H1 (cell line): ENCODE measurements at regions not wholly inside any gene's neighbourhood (a gene's known extent, or its start where the extent isn't known, plus 50 kb on each side); places are given as distances from the start of the nearest gene placed in this dataset.
"Not testable (repeated sequence)": the region's sequence is repeated elsewhere in the genome, so short reads cannot be mapped to it uniquely, and the experiment has no call there.

ENCODE experiments used
- CBX5 ChIP-seq: fragments of 300-800, 300-1000 bp; sonication (generic); IDR thresholded peaks from 2 replicates; pipeline ENCODE4 v1.7.1; 2016; ENCODE audit warnings: antibody characterized with exemption, low read length, low read depth
- CEBPB ChIP-seq: IDR thresholded peaks from 2 replicates; pipeline ENCODE4 v1.6.1; 2012; ENCODE audit warnings: low read depth, low read length
- CHD1 ChIP-seq: IDR thresholded peaks from 2 replicates; pipeline ENCODE4 v1.6.1; 2012; ENCODE audit warnings: low read depth, low read length, improper control_type of control experiment
- CREB1 ChIP-seq: IDR thresholded peaks from 2 replicates; pipeline ENCODE4 v1.6.1; 2012; ENCODE audit warnings: inconsistent platforms
- EGR1 ChIP-seq: IDR thresholded peaks from 2 replicates; pipeline ENCODE4 v1.6.1; 2011; ENCODE audit warnings: low read depth, low read length, borderline replicate concordance
- EP300 ChIP-seq, 2 experiments: IDR thresholded peaks; 1 replicate in 1 of 2; 2 replicates in 1 of 2; pipeline ENCODE4 v1.6.1; 2011 to 2012; ENCODE audit warnings: low read depth in 2 of 2, low read length in 2 of 2, mild to moderate bottlenecking in 2 of 2, borderline replicate concordance in 1 of 2, inconsistent platforms in 1 of 2, moderate library complexity in 1 of 2
- JUND ChIP-seq: IDR thresholded peaks from 2 replicates; pipeline ENCODE4 v1.6.1; 2011; ENCODE audit warnings: mild to moderate bottlenecking, improper control_type of control experiment, low read length
- POLR2AphosphoS5 ChIP-seq: IDR thresholded peaks from 2 replicates; pipeline ENCODE4 v1.6.1; 2011; ENCODE audit warnings: low read depth, low read length
- USF2 ChIP-seq: IDR thresholded peaks from 2 replicates; pipeline ENCODE4 v1.6.1; 2011; ENCODE audit warnings: low read length, improper control_type of control experiment
- TF ChIP-seq, protein P1 (sequence below): IDR thresholded peaks from 2 replicates; pipeline ENCODE4 v1.6.1; 2012; ENCODE audit warnings: inconsistent platforms
- TF ChIP-seq, protein P2 (sequence below), 3 experiments: IDR thresholded peaks; 1 replicate in 2 of 3; 2 replicates in 1 of 3; pipeline versions ENCODE4 v1.5.1 to v1.6.1; 2011; ENCODE audit warnings: low read length in 3 of 3, mild to moderate bottlenecking in 3 of 3, inconsistent platforms in 2 of 3, low read depth in 1 of 3, moderate library complexity in 1 of 3; ENCODE audit not compliant: insufficient read depth in 1 of 3; ENCODE audit errors: control extremely low read depth in 1 of 3
- TF ChIP-seq, protein P3 (sequence below): fragments of 300-600 bp; sonication (generic); IDR thresholded peaks from 2 replicates; pipeline ENCODE4 v1.7.1; 2012; ENCODE audit warnings: low read length, moderate library complexity, mild to moderate bottlenecking, inconsistent platforms; ENCODE audit not compliant: insufficient replicate concordance

GRCh38 chrY:18696788-18697187, 76.7 kb downstream of the HSFY2 start:
- not testable (repeated sequence) for TF ChIP-seq POLR2AphosphoS5; CEBPB; CHD1; USF2; EP300 (IDR thresholded peaks at IDR 0.05; ENCODE audit: borderline replicate concordance in 1 of 2, low read depth in 2 of 2, low read length in 2 of 2); CBX5; EGR1; CREB1; JUND
- TF ChIP-seq, protein P1, sequence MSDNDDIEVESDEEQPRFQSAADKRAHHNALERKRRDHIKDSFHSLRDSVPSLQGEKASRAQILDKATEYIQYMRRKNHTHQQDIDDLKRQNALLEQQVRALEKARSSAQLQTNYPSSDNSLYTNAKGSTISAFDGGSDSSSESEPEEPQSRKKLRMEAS: not testable (repeated sequence)
- TF ChIP-seq, protein P2, sequence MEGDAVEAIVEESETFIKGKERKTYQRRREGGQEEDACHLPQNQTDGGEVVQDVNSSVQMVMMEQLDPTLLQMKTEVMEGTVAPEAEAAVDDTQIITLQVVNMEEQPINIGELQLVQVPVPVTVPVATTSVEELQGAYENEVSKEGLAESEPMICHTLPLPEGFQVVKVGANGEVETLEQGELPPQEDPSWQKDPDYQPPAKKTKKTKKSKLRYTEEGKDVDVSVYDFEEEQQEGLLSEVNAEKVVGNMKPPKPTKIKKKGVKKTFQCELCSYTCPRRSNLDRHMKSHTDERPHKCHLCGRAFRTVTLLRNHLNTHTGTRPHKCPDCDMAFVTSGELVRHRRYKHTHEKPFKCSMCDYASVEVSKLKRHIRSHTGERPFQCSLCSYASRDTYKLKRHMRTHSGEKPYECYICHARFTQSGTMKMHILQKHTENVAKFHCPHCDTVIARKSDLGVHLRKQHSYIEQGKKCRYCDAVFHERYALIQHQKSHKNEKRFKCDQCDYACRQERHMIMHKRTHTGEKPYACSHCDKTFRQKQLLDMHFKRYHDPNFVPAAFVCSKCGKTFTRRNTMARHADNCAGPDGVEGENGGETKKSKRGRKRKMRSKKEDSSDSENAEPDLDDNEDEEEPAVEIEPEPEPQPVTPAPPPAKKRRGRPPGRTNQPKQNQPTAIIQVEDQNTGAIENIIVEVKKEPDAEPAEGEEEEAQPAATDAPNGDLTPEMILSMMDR (IDR thresholded peaks at IDR 0.05; ENCODE audit: control extremely low read depth in 1 of 3, insufficient read depth in 1 of 3, low read depth in 1 of 3, low read length in 3 of 3): not testable (repeated sequence)
- TF ChIP-seq, protein P3, sequence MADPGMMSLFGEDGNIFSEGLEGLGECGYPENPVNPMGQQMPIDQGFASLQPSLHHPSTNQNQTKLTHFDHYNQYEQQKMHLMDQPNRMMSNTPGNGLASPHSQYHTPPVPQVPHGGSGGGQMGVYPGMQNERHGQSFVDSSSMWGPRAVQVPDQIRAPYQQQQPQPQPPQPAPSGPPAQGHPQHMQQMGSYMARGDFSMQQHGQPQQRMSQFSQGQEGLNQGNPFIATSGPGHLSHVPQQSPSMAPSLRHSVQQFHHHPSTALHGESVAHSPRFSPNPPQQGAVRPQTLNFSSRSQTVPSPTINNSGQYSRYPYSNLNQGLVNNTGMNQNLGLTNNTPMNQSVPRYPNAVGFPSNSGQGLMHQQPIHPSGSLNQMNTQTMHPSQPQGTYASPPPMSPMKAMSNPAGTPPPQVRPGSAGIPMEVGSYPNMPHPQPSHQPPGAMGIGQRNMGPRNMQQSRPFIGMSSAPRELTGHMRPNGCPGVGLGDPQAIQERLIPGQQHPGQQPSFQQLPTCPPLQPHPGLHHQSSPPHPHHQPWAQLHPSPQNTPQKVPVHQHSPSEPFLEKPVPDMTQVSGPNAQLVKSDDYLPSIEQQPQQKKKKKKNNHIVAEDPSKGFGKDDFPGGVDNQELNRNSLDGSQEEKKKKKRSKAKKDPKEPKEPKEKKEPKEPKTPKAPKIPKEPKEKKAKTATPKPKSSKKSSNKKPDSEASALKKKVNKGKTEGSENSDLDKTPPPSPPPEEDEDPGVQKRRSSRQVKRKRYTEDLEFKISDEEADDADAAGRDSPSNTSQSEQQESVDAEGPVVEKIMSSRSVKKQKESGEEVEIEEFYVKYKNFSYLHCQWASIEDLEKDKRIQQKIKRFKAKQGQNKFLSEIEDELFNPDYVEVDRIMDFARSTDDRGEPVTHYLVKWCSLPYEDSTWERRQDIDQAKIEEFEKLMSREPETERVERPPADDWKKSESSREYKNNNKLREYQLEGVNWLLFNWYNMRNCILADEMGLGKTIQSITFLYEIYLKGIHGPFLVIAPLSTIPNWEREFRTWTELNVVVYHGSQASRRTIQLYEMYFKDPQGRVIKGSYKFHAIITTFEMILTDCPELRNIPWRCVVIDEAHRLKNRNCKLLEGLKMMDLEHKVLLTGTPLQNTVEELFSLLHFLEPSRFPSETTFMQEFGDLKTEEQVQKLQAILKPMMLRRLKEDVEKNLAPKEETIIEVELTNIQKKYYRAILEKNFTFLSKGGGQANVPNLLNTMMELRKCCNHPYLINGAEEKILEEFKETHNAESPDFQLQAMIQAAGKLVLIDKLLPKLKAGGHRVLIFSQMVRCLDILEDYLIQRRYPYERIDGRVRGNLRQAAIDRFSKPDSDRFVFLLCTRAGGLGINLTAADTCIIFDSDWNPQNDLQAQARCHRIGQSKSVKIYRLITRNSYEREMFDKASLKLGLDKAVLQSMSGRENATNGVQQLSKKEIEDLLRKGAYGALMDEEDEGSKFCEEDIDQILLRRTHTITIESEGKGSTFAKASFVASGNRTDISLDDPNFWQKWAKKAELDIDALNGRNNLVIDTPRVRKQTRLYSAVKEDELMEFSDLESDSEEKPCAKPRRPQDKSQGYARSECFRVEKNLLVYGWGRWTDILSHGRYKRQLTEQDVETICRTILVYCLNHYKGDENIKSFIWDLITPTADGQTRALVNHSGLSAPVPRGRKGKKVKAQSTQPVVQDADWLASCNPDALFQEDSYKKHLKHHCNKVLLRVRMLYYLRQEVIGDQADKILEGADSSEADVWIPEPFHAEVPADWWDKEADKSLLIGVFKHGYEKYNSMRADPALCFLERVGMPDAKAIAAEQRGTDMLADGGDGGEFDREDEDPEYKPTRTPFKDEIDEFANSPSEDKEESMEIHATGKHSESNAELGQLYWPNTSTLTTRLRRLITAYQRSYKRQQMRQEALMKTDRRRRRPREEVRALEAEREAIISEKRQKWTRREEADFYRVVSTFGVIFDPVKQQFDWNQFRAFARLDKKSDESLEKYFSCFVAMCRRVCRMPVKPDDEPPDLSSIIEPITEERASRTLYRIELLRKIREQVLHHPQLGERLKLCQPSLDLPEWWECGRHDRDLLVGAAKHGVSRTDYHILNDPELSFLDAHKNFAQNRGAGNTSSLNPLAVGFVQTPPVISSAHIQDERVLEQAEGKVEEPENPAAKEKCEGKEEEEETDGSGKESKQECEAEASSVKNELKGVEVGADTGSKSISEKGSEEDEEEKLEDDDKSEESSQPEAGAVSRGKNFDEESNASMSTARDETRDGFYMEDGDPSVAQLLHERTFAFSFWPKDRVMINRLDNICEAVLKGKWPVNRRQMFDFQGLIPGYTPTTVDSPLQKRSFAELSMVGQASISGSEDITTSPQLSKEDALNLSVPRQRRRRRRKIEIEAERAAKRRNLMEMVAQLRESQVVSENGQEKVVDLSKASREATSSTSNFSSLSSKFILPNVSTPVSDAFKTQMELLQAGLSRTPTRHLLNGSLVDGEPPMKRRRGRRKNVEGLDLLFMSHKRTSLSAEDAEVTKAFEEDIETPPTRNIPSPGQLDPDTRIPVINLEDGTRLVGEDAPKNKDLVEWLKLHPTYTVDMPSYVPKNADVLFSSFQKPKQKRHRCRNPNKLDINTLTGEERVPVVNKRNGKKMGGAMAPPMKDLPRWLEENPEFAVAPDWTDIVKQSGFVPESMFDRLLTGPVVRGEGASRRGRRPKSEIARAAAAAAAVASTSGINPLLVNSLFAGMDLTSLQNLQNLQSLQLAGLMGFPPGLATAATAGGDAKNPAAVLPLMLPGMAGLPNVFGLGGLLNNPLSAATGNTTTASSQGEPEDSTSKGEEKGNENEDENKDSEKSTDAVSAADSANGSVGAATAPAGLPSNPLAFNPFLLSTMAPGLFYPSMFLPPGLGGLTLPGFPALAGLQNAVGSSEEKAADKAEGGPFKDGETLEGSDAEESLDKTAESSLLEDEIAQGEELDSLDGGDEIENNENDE: not testable (repeated sequence)
